Brain microvascular endothelial cell (primary cell): ENCODE measurements at regions not wholly inside any gene's neighbourhood (a gene's known extent, or its start where the extent isn't known, plus 50 kb on each side); places are given as distances from the start of the nearest gene placed in this dataset.

ENCODE experiments used
- DNase-seq: peaks from one replicate; pipeline ENCODE4 v3.0.0-alpha.2; 2020
- H3K27ac ChIP-seq: fragments of 250-450 bp; sonication (Bioruptor Pico); 2 replicates; pipeline ENCODE4 v1.5.1; 2020; ENCODE audit warnings: mild to moderate bottlenecking, moderate library complexity
- H3K27me3 ChIP-seq: fragments of 250-450 bp; sonication (Bioruptor Pico); replicated peaks from 2 replicates; pipeline ENCODE4 v1.5.1; 2020; ENCODE audit warnings: mild to moderate bottlenecking
- H3K36me3 ChIP-seq: fragments of 250-450 bp; sonication (Bioruptor Pico); replicated peaks from 2 replicates; pipeline ENCODE4 v1.5.1; 2020; ENCODE audit warnings: mild to moderate bottlenecking
- H3K4me3 ChIP-seq: 2 replicates; pipeline ENCODE4 v1.5.1; 2011; ENCODE audit warnings: low read depth, mild to moderate bottlenecking, control low read depth, low read length, moderate library complexity
- CTCF ChIP-seq: IDR thresholded peaks from 2 replicates; pipeline ENCODE4 v1.5.1; 2011; ENCODE audit warnings: low read depth, mild to moderate bottlenecking, moderate library complexity, low read length, control low read depth, inconsistent platforms; ENCODE audit errors: missing control alignments
- in situ Hi-C: cut with HindIII; loops from 2 replicates; pipeline ENCODE4 v1.10.0; 2017; ENCODE audit warnings: low sequenced_read_pairs, low pct_ligation_motif_present

GRCh38 chr20:24866742-24867141, 82.3 kb upstream of the CST7 start:
- Histone ChIP-seq H3K27me3 (no peaks in the 10 kb centered on the region), H3K27ac (no peak overlapping the region), H3K4me3 (no peak overlapping the region), H3K36me3 (no peaks in the 10 kb centered on the region)
- no peak for DNase-seq
- in situ Hi-C loops: no loop called here
- TF ChIP-seq CTCF: no peak

GRCh38 chr20:24867556-24867955, 81.5 kb upstream of the CST7 start:
- no peak for DNase-seq
- Histone ChIP-seq H3K4me3 (no peak overlapping the region), H3K27me3 (no peaks in the 10 kb centered on the region), H3K36me3 (no peaks in the 10 kb centered on the region), H3K27ac (no peak overlapping the region)
- in situ Hi-C loops: no loop called here
- no peak for TF ChIP-seq CTCF

GRCh38 chr20:24868396-24868927, 80.6 kb upstream of the CST7 start:
- DNase-seq: no peak
- in situ Hi-C loops: no loop called here
- no peak overlapping the region for H3K27ac ChIP-seq
- no peaks in the 10 kb centered on the region for H3K36me3 ChIP-seq
- H3K27me3 ChIP-seq: no peaks in the 10 kb centered on the region
- no peak overlapping the region for H3K4me3 ChIP-seq
- no peak for TF ChIP-seq CTCF

- in situ Hi-C loops: no loop called here
- H3K36me3 ChIP-seq: no peaks in the 10 kb centered on the region
- no peak overlapping the region for H3K4me3 ChIP-seq
- TF ChIP-seq CTCF: no peak
- H3K27me3 ChIP-seq: no peaks in the 10 kb centered on the region
- H3K27ac ChIP-seq: no peak overlapping the region
- DNase-seq: no peak
These were observed 80.1 kb upstream of the CST7 start for GRCh38 chr20:24868959-24869358.

GRCh38 chr20:24870057-24870456, 79.0 kb upstream of the CST7 start:
- in situ Hi-C loops: no loop called here
- no peak for DNase-seq
- Histone ChIP-seq H3K27ac (no peak overlapping the region), H3K36me3 (no peaks in the 10 kb centered on the region), H3K4me3 (no peak overlapping the region), H3K27me3 (no peaks in the 10 kb centered on the region)
- no peak for TF ChIP-seq CTCF

GRCh38 chr20:24870881-24871280, 78.2 kb upstream of the CST7 start:
- H3K4me3 ChIP-seq: no peak overlapping the region
- no peak overlapping the region for H3K27ac ChIP-seq
- no peaks in the 10 kb centered on the region for H3K27me3 ChIP-seq
- TF ChIP-seq CTCF: no peak
- H3K36me3 ChIP-seq: no peaks in the 10 kb centered on the region
- DNase-seq: no peak
- in situ Hi-C loops: no loop called here
